GM19238 (cell line): ENCODE measurements at regions not wholly inside any gene's neighbourhood (a gene's known extent, or its start where the extent isn't known, plus 50 kb on each side); places are given as distances from the start of the nearest gene placed in this dataset.
"Not testable (repeated sequence)": the region's sequence is repeated elsewhere in the genome, so short reads cannot be mapped to it uniquely, and the experiment has no call there.

ENCODE experiments used
- DNase-seq: peaks from one replicate; pipeline ENCODE4 v3.0.0; 2011; ENCODE audit warnings: low spot score; ENCODE audit not compliant: insufficient read length

DNA sequence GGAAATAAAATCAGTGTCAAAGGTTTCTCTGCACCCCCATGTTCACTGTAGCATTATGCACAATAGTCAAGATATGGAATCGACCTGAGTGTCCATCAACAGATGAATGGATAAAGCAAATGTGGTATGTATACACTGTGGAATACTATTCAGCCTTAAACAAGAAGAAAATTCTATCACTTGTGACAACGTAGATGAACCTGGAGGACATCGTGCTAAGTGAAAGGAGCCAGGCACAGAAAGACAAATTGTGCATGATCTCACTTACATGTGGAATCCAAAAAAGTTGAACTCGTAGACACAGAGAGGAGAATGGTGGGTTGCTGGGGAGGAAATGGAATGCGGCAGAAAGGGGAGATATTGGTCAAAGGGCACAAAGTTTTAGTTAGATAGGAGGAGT is 136.3 kb upstream of the ESR1 start:
- DNase-seq: no peak

DNA sequence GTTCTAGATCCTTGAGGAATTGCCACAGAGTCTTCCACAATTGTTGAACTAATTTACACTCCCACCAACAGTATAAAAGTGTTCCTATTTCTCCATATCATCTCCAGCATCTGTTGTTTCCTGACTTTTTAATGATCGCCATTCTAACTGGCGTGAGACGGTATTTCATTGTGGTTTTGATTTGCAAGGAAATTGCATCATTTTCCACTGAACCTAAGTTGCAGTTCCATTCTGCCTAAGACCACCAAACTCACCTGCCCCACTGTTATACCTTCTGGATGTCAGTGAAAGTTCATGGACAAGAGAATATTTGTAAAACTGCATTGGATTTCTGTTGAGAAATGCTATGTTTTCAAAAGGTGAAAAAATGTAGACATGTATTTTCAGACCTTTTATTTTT is 132.9 kb upstream of the ESR1 start:
- DNase-seq: no peak

DNA sequence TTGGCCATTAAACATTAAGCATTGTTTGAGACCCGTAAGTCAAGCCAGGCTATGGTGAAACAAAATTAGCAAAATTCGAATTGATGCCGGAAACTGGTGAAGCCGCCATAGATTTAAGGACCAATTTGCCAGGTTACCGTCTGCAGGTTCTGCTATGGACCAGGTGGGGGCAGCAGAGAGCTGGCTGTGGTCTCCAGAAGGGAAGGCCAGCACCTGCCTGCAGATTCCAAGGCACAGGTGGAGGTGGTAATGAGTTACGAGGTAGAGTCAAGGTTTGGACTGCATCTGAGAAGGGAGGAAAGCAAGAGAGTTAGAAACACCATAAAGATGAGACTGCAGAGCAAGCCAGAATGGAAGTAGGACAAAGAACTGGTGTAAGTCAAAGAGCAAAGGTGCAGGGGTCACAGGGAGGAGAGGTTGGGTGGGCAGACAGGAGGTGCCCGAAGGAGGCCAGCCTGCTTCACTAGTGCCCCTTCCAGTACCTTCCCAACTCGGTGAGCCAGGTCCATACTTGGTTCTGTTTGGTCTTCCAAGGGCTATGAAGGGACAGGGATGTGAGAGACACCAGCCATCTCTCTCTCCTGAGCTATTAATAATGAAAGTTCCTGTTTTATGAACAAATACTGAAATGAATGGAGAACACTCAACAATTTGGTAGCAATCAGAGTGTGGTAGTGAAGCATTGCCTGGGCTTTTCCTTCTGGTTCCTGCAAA is 131.6 kb upstream of the ESR1 start:
- peak; percentile 51 for DNase-seq

DNA sequence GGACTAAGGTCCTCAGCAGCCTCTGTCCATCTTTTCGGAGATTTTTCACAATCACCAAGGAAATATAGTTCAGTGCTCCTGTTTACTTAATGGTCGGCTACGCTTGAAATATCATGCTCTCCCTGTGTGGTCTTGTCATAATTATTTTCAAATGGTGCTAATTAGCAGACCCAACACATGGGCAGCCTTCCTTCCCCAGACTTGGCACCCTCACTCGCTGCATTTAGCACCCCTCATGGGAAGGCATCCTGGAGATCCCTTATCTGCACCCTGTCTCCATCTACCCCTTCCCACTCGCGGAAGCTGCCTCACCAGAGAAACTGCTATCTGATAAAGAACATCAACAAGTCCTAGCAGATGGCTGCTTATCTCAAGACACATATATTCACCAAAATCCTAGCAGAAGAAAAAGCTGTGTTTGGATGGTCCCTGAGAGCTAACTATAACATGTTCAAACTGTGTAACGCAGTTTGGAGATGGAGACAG is 131.0 kb upstream of the ESR1 start:
- no peak for DNase-seq

DNA sequence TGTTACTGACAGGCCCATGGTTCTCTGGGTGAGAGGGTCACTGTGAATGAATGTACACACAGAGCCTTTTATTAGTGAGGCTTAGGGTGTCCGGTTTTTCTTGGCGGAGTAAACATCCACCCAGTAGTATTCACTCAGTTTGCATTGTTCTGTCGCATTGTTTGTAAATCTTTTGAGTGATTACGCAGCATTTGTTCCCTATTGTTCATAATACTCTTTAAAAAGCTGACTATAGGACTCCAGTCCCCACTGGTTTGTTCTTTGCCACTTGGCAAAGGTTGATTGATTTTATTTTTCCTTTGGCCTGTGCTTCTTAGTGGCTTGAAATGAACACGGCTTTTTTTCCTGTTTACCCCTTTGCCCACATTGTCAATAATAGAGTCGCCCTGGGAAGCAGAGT is 130.1 kb upstream of the ESR1 start:
- no peak for DNase-seq

DNA sequence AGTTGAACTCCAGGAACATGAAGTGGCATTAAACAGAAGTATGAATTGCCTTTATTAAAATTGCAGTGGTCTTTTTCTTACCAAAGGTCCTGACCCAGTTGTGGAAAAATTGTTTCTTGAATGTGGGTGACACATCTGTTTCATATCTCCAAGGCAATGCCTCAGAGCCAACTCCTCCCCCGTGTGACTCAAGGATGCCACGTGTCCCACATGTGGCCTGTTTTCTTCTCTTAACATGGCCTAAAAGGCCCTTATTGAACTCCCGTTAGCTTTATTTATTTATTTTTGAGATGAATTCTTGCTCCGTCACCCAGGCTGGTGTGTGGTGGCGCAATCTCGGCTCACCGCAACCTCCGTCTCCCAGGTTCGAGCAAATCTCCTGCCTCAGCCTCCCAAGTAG is 128.4 kb upstream of the ESR1 start:
- no peak for DNase-seq

DNA sequence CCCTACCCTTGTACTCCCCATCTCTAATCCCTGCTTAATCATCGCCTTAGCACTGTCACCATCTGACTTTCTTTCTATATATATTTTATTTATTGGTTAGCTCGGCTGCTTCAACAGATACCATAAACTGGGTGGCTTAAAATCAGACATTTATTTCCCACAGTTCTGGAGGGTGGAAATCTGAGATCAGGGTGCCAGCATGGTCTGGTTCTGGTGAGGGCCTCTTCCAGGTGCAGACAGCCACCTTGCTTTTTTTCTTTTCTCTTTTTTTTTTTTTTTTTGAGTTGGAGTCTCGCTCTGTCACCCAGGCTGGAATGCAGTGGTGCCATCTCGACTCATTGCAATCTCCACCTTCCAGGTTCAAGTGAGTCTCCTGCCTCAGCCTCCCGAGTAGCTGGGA is 127.5 kb upstream of the ESR1 start:
- DNase-seq: no peak

DNA sequence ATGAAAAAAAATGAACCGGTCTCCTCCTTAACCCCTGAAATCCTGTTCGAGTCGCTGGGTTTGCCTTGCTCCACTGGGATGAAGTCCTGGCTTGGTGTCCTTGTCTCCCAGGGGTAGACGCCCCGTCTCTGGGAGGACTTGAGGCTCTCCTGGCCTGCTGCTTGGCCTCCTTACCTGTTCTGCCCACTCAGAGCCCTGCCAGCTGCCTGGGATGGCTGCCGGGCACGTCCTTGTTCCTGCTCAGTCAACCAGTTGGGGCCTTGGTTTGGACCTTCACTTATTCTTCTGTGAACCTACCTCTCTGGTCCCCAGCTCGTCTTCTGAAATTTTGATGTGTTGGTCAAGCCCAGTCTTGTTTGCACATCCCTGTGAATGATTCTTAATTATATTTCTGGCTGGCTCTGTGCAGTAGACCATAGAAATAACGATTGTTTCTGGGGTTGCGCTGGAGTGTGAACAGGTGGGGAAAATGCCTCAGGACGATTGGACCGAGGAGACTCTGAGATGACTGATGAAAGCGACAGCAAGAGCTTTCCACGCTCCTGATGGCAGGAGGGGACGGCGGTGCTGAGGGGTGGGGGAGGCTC is 126.5 kb upstream of the ESR1 start:
- DNase-seq: no peak

DNA sequence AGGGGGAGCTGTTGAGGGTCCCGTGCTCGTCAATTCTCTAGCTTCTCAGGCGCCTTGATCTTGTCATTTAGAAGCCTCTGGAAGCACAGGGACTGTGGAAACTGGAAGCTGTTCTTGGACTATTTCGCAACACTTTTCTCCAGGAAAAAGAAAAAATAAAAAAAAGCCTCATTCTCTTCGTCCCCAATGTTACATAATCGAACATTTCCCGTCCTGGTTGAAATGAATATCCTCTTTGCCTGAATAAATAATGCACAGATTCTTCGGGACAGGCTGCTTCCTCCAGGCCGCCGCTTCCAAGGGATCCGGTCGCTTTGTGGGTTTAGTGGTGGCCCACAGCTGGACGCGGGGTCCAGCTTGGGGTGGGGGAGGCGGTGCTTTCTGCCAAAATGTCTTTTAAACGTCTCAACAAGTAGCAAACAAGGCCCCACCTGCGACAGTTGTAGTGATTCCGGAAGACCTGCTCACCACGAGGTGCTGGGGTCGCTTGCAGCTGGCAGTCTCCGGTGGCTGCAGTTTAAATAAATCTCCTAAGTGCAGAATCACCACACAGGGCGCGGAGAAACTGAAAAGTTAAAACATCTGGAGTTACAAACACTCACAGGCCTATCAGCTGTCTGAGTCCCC is 125.9 kb upstream of the ESR1 start:
- no peak for DNase-seq

DNA sequence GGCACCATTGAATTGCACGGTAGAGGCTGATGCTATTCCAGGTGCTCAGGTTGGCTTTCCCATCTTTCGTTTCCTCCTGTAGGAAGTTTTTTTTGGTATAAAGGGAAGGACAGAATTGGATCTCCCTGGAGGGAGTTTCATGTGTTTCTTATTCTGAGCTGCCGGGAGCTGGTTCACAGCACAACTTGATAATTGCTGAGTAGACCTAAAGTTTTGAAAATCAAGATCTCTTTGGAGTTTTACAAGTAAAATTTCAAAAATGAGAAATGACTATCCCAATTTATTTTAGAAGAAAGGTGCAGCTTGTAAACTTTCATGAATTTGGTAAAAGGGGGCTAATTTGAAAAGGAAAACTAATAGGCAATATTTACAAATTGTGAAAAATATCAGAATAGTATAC is 125.2 kb upstream of the ESR1 start:
- no peak for DNase-seq

DNA sequence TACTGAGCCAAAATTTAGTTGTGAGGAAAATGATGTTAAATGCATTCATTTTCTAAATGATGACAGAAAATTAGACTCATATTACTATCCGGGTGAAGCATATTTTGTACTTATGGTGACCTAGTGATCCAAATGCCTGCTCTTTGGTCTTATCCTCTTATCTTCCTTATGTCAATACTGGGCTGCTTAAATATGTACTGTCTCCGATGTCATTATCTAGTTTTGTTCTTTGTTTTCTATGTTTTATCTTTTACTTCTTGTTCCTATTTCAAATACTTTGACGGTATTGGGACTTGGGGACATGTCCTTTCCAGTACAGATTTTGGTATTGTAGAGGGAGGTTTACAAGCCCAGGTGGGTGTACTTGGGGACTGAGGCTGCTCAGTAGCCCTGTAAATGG is 124.6 kb upstream of the ESR1 start:
- no peak for DNase-seq

DNA sequence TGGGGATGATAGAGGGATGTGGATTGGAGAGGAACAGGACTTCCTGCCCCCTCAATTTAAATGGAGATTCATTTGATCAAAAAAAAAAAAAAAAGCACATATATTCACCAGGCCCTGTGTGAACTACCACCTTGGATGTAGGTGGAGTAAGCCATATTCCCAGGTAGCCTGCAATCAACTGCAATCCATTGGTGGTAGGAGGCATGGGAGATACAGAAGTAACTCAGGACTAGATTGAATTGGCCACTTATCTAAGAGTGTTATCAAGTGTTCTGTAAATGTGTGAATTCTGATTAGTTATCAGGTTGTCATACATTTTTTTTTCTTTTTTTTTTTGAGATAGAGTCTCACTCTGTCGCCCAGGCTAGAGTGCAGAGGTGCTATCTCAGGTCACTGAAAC is 124.1 kb upstream of the ESR1 start:
- DNase-seq: no peak

DNA sequence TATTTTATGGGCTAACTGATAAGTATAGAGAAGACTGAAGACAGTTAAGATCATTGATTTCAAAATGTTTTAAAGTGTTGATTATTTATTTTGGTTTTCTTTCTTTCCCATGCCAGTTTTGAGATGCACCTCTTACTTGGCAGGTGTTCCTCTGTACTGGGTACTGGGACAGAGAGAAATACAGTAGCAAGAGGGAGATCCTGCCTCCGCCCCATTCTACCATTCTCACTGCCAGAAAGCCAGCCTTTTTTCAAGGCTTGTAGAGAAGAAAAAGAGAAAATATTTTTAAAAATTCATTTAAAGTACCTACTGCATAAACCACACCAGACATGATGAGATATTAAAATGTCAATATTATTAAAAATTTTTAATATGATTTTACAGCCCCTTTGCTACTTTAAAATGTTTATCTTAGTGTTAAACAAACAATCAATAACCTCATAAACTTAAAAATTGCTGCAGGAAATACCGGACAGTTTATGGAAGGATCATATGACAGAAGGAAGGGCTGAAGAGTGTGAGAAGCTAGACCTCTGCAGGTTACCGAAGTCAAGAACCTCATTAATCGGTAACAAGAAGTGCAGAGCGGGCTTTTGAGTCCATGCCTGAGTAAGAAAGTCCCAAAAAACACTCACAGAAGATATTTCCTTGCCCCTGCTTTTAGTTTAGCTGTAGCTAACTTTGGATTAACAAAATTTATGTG is 117.8 kb upstream of the ESR1 start:
- no peak for DNase-seq

DNA sequence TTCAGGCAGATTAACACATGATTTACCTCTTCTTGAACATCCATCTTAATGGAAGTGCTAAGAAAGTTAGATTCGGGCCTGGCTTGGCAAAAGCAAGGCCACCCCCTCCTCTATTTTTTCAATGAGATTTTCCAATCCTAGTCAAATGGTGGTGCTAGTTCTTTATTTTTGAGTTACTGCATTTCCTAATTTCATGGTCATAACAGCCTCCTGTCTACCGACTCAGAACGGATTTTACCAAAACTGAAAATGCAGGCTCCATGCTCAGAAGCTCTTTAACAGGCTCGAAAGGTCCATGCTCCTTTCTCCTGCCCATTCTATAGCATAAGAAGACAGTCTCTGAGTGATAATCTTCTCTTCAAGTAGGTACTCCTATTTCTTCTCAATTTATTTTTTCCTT is 117.2 kb upstream of the ESR1 start:
- DNase-seq: no peak

DNA sequence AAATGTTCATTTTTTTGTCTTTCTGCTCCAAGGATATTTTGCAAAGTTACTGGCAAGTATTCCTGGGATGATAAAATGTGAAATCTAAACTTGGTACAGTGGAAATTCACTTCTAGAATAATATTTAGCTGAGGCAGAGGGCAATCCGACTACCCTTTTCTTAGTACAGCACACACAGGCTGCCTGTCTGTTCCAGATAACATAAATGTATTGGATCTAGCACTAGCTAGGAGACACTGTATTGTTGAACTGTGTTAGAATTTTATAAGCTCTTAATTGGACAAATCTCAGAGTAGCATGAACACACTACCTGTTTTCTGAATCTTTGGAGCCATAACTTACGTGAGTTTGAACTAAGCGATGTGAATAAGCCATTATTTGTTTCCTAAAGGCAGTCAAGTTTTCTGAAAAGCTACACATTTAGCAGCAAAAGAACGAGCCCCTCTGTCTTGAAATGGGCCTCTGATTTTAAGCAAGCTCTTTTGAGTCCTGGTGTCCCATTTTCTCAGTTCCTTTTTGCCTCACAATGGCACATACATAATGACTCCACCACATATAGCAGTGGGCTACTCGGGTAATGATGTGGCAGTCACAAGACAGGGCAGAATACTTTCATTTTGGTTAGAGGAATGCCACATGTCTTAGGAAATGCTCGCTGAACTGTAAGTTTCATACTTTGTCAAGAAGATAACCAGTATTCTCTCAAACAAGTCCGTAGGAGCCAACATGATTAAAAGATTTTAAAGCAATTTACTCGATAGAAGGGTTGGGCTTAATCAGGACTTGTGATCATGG is 116.5 kb upstream of the ESR1 start:
- no peak for DNase-seq

DNA sequence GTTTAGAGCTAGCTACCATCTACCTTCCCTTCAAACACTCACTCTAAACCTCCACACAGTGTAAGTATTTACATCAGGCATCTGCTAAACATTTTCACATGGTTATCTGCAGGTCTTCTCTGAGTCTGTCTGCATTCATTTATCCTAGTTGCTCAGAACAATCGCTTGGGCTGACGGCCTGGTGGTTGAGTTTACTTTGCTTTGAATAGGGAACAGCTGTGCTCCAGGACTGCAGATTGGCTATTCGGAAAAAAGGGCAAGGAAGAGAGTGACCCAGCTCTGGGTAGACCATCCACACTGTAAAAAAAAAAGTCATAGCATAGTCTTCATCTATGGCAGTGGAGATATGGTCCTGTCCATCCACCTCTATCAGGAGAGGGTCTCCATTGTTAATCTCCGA is 115.3 kb upstream of the ESR1 start:
- no peak for DNase-seq

DNA sequence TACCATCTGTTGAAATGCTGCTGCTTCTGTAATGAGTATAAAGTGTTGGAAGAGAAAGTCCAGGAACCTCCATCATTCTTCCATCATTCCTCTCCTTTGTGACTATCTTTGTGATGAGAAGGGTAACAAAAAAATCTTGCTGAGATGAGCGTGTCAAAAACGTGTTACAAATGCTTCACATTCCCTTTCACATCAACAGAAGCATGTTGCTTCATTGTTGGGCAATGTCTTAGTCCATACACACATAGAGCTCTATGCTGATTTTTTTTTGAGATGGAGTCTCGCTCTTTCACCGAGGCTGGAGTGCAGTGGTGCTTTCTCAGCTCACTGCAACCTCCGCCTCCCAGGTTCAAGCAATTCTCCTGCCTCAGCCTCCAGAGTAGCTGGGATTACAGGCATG is 114.1 kb upstream of the ESR1 start:
- no peak for DNase-seq

DNA sequence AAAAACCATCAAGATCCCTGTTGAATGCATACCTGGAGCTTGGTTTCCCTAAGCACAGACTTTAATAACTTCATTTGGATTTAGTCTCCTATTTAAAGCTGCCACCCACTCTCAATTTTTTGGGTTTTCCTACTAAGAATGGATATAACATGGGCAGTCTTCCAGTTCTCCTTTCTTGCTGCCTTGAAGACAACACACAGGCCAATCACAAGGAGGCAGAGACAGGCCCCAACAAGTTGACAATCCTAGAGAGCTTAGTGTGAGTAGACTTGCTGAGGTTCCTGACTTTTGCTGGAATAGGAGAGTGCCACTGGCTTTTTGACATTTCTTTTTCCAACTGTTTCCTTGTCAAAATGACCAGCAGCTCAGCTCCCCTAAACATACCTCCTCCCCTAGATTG is 112.3 kb upstream of the ESR1 start:
- no peak for DNase-seq

DNA sequence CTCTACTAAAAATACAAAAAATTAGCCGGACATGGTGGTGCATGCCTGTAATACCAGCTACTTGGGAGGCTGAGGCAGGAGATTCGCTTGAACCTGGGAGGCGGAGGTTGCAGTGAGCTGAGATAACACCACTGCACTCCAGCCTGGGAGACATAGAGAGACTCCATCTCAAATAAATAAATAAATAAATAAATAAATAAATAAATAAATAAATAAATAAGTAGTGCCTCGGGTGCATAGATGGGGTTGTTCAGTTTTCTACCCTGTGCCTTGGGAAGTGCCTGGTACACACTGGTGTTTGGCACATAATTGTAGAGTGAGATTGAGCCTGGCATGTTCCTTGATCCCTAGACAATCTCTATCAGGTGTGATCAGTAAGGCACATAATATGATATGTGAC is 111.2 kb upstream of the ESR1 start:
- DNase-seq: not testable (repeated sequence)

DNA sequence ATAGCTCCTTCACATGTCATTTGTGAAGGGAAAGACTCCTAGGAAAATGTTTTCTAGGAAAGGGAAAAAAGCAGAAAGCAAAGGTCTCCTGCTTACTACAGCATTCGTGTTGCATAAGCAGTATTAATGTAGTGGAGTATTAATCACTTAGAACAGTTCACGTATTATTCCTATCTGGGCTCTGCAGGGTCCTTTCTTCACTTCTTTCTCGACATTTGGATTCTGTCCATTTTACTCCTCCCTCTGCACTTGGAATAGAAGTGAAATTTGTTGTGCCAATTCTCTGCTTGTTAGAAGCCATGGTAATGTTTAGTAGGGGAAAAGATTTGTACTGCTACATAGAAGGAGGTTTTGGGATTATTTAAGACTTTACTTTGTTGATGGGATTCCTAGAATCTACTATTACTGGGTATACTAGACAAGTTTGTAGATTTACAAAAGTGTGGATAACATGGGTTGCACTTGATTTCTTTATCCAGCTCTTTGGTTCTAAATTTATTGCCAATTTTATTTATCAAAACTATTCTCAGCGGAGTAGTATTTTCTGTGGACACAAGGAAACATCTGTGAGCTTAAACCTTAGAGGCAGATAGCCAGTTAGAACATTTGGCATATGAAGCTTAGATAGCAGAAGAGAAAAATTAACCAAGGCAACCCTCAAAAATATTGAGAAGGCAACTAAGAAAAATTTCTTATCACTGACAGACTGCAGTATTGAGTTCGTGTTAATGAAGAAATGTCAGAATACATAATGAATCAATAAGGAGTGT is 108.4 kb upstream of the ESR1 start:
- no peak for DNase-seq

DNA sequence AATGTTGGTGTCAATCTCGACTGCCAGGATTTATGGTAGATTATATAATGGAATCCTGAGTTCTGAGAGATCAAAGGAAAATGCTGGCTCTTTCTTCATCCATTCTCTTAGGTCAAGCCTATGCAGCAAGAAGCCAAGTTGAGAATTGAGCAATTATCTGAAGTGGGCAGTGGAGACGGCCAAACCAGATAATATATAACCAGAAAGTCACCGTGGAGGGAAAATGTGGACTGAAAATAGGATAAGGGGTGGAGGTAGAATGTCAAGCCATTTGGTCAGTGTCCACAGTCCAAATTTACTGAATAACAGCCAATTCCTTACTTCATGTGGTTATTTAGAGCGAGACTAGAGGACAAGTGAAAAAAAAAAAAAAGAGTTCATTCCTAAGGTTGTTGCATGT is 107.8 kb upstream of the ESR1 start:
- DNase-seq: no peak
